ENCODE measurements at regions not wholly inside any gene's neighbourhood (a gene's known extent, or its start where the extent isn't known, plus 50 kb on each side); places are given as distances from the start of the nearest gene placed in this dataset.

DNA sequence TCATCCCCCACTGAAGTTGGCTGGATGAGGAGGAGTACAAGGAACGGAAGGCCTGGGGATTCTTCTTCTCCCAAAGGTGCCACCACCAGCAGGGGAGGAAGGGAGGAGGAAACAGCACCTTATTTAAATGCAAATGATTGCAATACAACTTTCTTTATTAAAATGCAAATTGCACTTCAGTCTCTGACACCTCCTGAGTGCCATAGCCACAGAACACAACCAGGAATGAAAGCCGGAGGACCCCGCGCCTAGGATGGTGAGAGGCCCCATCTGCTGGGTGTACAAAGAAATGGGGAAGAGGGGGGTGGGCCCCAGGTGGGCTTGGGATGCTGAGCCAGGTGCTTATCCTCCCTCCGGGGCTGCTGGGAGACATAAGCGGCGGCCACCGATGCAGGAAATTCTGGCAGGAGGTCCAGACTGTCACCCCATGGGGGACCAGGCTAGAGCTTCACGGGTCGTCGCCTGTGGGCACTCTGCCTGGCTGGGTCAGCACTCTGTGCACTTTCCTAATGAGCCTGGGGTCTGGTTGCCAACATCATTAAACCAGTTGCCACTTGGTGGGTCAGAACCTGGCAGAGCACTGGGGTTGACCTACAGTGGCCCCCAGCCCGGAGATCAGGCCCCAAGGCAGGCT, 154.2 kb upstream of the MLN start:
- TF ChIP-seq, protein P1, sequence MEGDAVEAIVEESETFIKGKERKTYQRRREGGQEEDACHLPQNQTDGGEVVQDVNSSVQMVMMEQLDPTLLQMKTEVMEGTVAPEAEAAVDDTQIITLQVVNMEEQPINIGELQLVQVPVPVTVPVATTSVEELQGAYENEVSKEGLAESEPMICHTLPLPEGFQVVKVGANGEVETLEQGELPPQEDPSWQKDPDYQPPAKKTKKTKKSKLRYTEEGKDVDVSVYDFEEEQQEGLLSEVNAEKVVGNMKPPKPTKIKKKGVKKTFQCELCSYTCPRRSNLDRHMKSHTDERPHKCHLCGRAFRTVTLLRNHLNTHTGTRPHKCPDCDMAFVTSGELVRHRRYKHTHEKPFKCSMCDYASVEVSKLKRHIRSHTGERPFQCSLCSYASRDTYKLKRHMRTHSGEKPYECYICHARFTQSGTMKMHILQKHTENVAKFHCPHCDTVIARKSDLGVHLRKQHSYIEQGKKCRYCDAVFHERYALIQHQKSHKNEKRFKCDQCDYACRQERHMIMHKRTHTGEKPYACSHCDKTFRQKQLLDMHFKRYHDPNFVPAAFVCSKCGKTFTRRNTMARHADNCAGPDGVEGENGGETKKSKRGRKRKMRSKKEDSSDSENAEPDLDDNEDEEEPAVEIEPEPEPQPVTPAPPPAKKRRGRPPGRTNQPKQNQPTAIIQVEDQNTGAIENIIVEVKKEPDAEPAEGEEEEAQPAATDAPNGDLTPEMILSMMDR (IDR thresholded peaks at IDR 0.05), result no peak
- TF ChIP-seq POLR2A (IDR thresholded peaks at IDR 0.05) (no peak), POLR2AphosphoS5 (IDR thresholded peaks at IDR 0.05) (no peak)
